ENCODE measurements at regions not wholly inside any gene's neighbourhood (a gene's known extent, or its start where the extent isn't known, plus 50 kb on each side); places are given as distances from the start of the nearest gene placed in this dataset.
"Not testable (repeated sequence)": the region's sequence is repeated elsewhere in the genome, so short reads cannot be mapped to it uniquely, and the experiment has no call there.

- H3K4me1 ChIP-seq: no peaks in the 10 kb centered on the region
- intact Hi-C loops (cut with DNase I; ENCODE audit: low total_unique reads): no loop called here
- no peak for TF ChIP-seq POLR2A (IDR thresholded peaks at IDR 0.05)
- TF ChIP-seq CTCF (IDR thresholded peaks at IDR 0.05 in 4 of 5, conservative IDR thresholded peaks at IDR 0.05 in 1 of 5): no peak
- H3K9me3 ChIP-seq: no peaks in the 10 kb centered on the region
- H3K4me3 ChIP-seq: no peak overlapping the region
- no peaks in the 10 kb centered on the region for H3K36me3 ChIP-seq
- H3K27me3 ChIP-seq: no peaks in the 10 kb centered on the region
- in situ Hi-C loops (cut with MboI; ENCODE audit: low sequenced_read_pairs in 4 of 4): no loop called here
- ATAC-seq (no peak), DNase-seq (no peak)
- H3K27ac ChIP-seq: no peak overlapping the region
Measured at GRCh38 chr11:23789938-23790371, 706.9 kb upstream of the LUZP2 start.

- no peak for TF ChIP-seq POLR2A (IDR thresholded peaks at IDR 0.05)
- TF ChIP-seq CTCF (IDR thresholded peaks at IDR 0.05 in 4 of 5, conservative IDR thresholded peaks at IDR 0.05 in 1 of 5): no peak
- in situ Hi-C loops (cut with MboI; ENCODE audit: low sequenced_read_pairs in 4 of 4) (no loop called here), intact Hi-C loops (cut with DNase I; ENCODE audit: low total_unique reads) (no loop called here)
- no peak overlapping the region for H3K4me3 ChIP-seq
- H3K27me3 ChIP-seq: no peaks in the 10 kb centered on the region
- H3K27ac ChIP-seq: no peak overlapping the region
- no peaks in the 10 kb centered on the region for H3K4me1 ChIP-seq
- DNase-seq: no peak
- no peaks in the 10 kb centered on the region for H3K36me3 ChIP-seq
- H3K9me3 ChIP-seq: no peaks in the 10 kb centered on the region
- ATAC-seq: no peak
Measured at GRCh38 chr11:23797624-23798419, 699.0 kb upstream of the LUZP2 start.

- in situ Hi-C loops (cut with MboI; ENCODE audit: low sequenced_read_pairs in 4 of 4); intact Hi-C loops (cut with DNase I; ENCODE audit: low total_unique reads); H3K27me3 ChIP-seq: not testable (repeated sequence)
Measured at GRCh38 chr11:23834306-23834705, 662.5 kb upstream of the LUZP2 start.

GRCh38 chr11:23836981-23837380 lies 659.9 kb upstream of the LUZP2 start:
- Histone ChIP-seq H3K27ac (no peak overlapping the region), H3K9me3 (no peaks in the 10 kb centered on the region), H3K4me1 (no peaks in the 10 kb centered on the region), H3K4me3 (no peak overlapping the region), H3K36me3 (no peaks in the 10 kb centered on the region), H3K27me3 (no peaks in the 10 kb centered on the region)
- DNase-seq (no peak), ATAC-seq (no peak)
- no peak for TF ChIP-seq CTCF (IDR thresholded peaks at IDR 0.05 in 4 of 5, conservative IDR thresholded peaks at IDR 0.05 in 1 of 5)
- no peak for TF ChIP-seq POLR2A (IDR thresholded peaks at IDR 0.05)
- intact Hi-C loops (cut with DNase I; ENCODE audit: low total_unique reads): no loop called here
- in situ Hi-C loops (cut with MboI; ENCODE audit: low sequenced_read_pairs in 4 of 4): no loop called here

More at GRCh38 chr11:23834306-23834705, 662.5 kb upstream of the LUZP2 start:
- not testable (repeated sequence) for H3K27ac ChIP-seq, H3K4me1 ChIP-seq, ATAC-seq, H3K9me3 ChIP-seq, H3K36me3 ChIP-seq, DNase-seq, H3K4me3 ChIP-seq

- no peak overlapping the region for H3K4me3 ChIP-seq
- DNase-seq (no peak), ATAC-seq (no peak)
- no peaks in the 10 kb centered on the region for H3K27me3 ChIP-seq
- in situ Hi-C loops (cut with MboI; ENCODE audit: low sequenced_read_pairs in 4 of 4): no loop called here
- no peaks in the 10 kb centered on the region for H3K4me1 ChIP-seq
- H3K9me3 ChIP-seq: no peaks in the 10 kb centered on the region
- no peaks in the 10 kb centered on the region for H3K36me3 ChIP-seq
- no peak for TF ChIP-seq POLR2A (IDR thresholded peaks at IDR 0.05)
- intact Hi-C loops (cut with DNase I; ENCODE audit: low total_unique reads): no loop called here
- no peak overlapping the region for H3K27ac ChIP-seq
Measured at GRCh38 chr11:23840872-23841271, 656.0 kb upstream of the LUZP2 start.
